Esophagus squamous epithelium (tissue), 5 donors: ENCODE measurements at regions not wholly inside any gene's neighbourhood (a gene's known extent, or its start where the extent isn't known, plus 50 kb on each side); places are given as distances from the start of the nearest gene placed in this dataset.

ENCODE experiments used
- DNase-seq: peaks from one replicate; lab custom pipeline; 2025; lab: John Stamatoyannopoulos, UW
- H3K27ac ChIP-seq, 4 donors: fragments of 200-600 bp; sonication (generic); one replicate each; pipeline ENCODE4 v1.5.1; 2016 to 2019; ENCODE audit warnings: mild to moderate bottlenecking in 1 of 4
- H3K27me3 ChIP-seq, 4 donors: fragments of 200-600 bp; sonication (generic); 1 replicate in 3 of 4; 2 replicates in 1 of 4; pipeline versions ENCODE4 v1.5.1 to v1.6.0; 2017 to 2021; ENCODE audit warnings: antibody characterized with exemption in 1 of 4
- H3K36me3 ChIP-seq, 3 donors: fragments of 200-600 bp; sonication (generic); one replicate each; pipeline ENCODE4 v1.5.1; 2016 to 2019
- H3K4me1 ChIP-seq, 3 donors: fragments of 200-600 bp; sonication (generic); one replicate each; pipeline ENCODE4 v1.5.1; 2017 to 2019
- H3K4me3 ChIP-seq, 4 donors: fragments of 200-600 bp; sonication (generic); 1 replicate in 3 of 4; 2 replicates in 1 of 4; pipeline ENCODE4 v1.5.1; 2016 to 2019; ENCODE audit warnings: mild to moderate bottlenecking in 2 of 4, moderate library complexity in 1 of 4
- H3K9me3 ChIP-seq, 3 donors: fragments of 200-600 bp; sonication (generic); one replicate each; pipeline ENCODE4 v1.5.1; 2016 to 2019
- POLR2A ChIP-seq, 4 donors: fragments of 450-650 bp; IDR thresholded peaks; one replicate each; pipeline ENCODE4 v1.6.1; 2017; ENCODE audit warnings: antibody characterized with exemption in 4 of 4, mild to moderate bottlenecking in 4 of 4, moderate library complexity in 3 of 4
- WGBS, 2 donors: methylation state at CpG; one replicate each; pipeline ENCODE4 v1.1.5; 2018; 5-methylcytosine and 5-hydroxymethylcytosine counted together
- intact Hi-C: fragments of 100-400 bp; cut with DNase I; formaldehyde crosslinking; loops from one replicate; pipeline ENCODE4 v1.15.0; 2022
- TF ChIP-seq, protein P1 (sequence below), 6 experiments: fragments of 450-650 bp in 4 of 6; fragments of 200-600 bp in 2 of 6; sonication (generic) in 2 of 6; IDR thresholded peaks; one replicate each; pipeline ENCODE4 v1.5.1; 2016 to 2019; ENCODE audit warnings: antibody characterized with exemption in 6 of 6, mild to moderate bottlenecking in 4 of 6, moderate library complexity in 4 of 6
- donor health status: DM: yes; HTN: yes; CAD: no.

DNA sequence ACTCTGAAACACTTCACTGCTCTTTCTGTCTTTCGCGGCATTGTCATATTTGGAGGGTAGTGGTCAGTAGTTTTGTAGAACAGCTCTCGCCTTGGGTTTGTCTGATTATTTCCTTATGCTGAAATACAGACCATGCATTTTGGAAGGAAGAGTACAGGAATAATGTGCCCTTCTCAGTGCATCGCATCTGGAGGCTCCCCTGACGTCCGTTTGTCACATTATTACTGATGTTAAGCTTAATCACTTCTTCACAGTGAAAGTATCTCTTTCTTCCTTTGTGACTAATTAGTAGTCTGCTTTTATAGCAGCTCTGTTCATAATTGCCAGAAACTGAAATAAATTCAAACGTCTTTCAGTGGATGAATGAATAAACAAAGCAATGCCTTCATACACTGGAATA, 85.7 kb upstream of the CXADR start:
- WGBS, 2 donors, result 56 to 66% methylated on average over 7 of the region's 7 CpGs
- Histone ChIP-seq H3K4me3 (no peak overlapping the region), H3K27ac (peak overlapping the region in 1 of 4 donors; percentile 60), H3K36me3 (no peaks in the 10 kb centered on the region), H3K27me3 (no peaks in the 10 kb centered on the region), H3K9me3 (no peaks in the 10 kb centered on the region), H3K4me1 (peaks cover 0 to 29% (median 0%) of the 10 kb centered on the region in 3 donors)
- TF ChIP-seq, protein P1, sequence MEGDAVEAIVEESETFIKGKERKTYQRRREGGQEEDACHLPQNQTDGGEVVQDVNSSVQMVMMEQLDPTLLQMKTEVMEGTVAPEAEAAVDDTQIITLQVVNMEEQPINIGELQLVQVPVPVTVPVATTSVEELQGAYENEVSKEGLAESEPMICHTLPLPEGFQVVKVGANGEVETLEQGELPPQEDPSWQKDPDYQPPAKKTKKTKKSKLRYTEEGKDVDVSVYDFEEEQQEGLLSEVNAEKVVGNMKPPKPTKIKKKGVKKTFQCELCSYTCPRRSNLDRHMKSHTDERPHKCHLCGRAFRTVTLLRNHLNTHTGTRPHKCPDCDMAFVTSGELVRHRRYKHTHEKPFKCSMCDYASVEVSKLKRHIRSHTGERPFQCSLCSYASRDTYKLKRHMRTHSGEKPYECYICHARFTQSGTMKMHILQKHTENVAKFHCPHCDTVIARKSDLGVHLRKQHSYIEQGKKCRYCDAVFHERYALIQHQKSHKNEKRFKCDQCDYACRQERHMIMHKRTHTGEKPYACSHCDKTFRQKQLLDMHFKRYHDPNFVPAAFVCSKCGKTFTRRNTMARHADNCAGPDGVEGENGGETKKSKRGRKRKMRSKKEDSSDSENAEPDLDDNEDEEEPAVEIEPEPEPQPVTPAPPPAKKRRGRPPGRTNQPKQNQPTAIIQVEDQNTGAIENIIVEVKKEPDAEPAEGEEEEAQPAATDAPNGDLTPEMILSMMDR (IDR thresholded peaks at IDR 0.05), result no peak
- no peak for TF ChIP-seq POLR2A (IDR thresholded peaks at IDR 0.05)
- intact Hi-C loops, result no loop called here
- no peak for DNase-seq

DNA sequence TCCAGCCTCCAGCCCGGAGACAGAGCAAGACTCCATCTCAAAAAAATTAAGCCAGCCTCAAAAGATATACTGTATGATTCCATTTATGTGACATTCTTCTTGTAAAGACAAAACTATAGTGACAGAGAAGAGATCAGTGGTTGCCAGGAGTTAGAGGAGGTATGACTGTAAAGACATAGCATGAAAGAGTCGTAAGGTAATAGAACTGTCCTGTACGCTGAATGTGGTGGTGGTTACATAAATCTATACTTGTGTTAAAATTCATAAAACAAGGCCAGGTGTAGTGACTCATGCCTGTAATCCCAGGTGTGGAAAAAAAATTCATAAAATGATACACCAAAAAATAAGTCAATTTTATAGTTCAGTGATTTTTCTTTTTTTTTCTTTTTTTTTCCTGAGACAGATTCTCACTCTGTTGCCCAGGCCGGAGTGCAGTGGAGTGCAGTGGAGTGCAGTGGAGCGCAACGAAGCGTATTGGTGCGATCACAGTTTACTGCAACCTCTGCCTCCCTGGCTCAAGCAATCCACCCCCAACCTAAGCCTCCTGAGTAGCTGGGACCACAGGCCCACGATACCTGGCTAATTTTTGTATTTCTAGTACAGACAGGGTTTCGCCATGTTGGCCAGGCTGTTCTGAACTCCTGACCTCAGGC, 84.9 kb upstream of the CXADR start:
- intact Hi-C loops, result no loop called here

DNA sequence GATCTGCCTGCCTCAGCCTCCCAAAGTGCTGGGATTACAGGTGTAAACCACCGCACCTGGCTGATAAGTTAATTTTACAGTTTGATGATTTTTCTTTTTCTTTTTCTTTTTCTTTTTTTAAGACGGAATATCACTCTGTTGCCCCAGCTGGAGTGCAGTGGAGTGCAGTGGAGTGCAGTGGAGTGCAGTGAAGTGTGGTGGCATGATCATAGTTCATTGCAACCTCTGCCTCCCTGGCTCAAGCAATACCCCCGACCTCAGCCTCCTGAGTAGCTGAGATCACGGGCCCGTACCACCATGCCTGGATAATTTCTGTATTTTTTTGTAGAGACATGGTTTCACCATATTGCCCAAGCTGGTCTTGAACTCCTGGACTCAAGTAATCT, 84.4 kb upstream of the CXADR start:
- Histone ChIP-seq H3K36me3 (no peaks in the 10 kb centered on the region), H3K27me3 (no peaks in the 10 kb centered on the region), H3K4me1 (peaks cover 0 to 28% (median 0%) of the 10 kb centered on the region in 3 donors), H3K27ac (peak overlapping the region in 1 of 4 donors; percentile 60), H3K4me3 (no peak overlapping the region), H3K9me3 (no peaks in the 10 kb centered on the region)
- TF ChIP-seq, protein P1 (IDR thresholded peaks at IDR 0.05), result no peak
- TF ChIP-seq POLR2A (IDR thresholded peaks at IDR 0.05), result no peak
- intact Hi-C loops, result no loop called here
- WGBS, 2 donors, result 81 to 82% methylated on average over 5 of the region's 5 CpGs
- DNase-seq, result no peak

More for the DNA sequence above, 84.9 kb upstream of the CXADR start:
- no peak overlapping the region for H3K4me3 ChIP-seq
- no peak for DNase-seq
- peaks cover 0 to 28% (median 0%) of the 10 kb centered on the region in 3 donors for H3K4me1 ChIP-seq
- peak overlapping the region in 2 of 4 donors; percentile 25 to 60 for H3K27ac ChIP-seq
- no peaks in the 10 kb centered on the region for H3K9me3 ChIP-seq
- 37 to 63% methylated on average over 10 of the region's 10 CpGs for WGBS, 2 donors
- TF ChIP-seq, protein P1 (IDR thresholded peaks at IDR 0.05), result no peak
- no peak for TF ChIP-seq POLR2A (IDR thresholded peaks at IDR 0.05)
- H3K27me3 ChIP-seq, result no peaks in the 10 kb centered on the region
- no peaks in the 10 kb centered on the region for H3K36me3 ChIP-seq

DNA sequence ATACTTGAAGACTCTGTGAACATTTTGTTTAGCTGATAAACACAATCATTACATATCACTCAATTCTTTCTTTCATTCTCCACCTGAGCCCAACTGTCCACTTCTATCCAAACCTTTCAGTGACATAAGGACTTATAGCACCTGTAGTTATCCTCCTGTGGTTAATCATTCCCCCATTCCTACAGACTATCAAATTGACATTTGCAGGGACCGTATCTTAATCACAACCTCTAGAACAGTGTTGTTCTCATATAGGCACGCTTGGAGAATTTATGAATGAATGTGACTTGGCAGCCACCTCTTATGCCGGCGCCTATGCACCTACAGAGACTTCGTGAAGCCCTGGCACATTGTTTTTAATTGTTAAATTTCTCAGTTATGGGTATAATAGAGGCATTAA, 83.9 kb upstream of the CXADR start:
- H3K36me3 ChIP-seq, result no peaks in the 10 kb centered on the region
- no peak for TF ChIP-seq POLR2A (IDR thresholded peaks at IDR 0.05)
- TF ChIP-seq, protein P1 (IDR thresholded peaks at IDR 0.05), result no peak
- intact Hi-C loops, result no loop called here
- no peak overlapping the region for H3K4me3 ChIP-seq
- no peaks in the 10 kb centered on the region for H3K9me3 ChIP-seq
- no peak overlapping the region for H3K27ac ChIP-seq
- peaks cover 0 to 28% (median 0%) of the 10 kb centered on the region in 3 donors for H3K4me1 ChIP-seq
- no peaks in the 10 kb centered on the region for H3K27me3 ChIP-seq
- no peak for DNase-seq
- WGBS, 2 donors, result 90 to 97% methylated on average over 5 of the region's 5 CpGs

DNA sequence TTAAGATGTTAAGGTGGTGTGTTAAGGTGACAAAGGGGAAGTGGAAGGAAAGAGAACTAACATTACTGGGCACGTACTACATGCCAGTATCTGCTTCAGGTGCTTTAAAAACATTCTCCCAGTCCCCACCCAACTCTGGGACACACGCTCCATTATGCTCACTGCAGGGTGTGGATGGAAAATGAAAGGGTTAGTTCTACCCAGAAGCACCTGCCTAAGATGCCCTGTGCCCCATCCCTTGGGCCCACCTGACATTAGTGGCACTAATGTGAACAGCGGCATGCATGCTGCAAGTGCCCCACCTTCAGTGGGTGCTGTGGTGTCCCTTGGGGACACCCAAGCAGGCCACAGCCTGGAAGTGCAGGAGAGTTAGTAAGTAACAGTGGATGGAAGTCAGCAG, 82.9 kb upstream of the CXADR start:
- no peak for DNase-seq
- Histone ChIP-seq H3K4me1 (peaks cover 0 to 28% (median 0%) of the 10 kb centered on the region in 3 donors), H3K4me3 (no peak overlapping the region), H3K27me3 (no peaks in the 10 kb centered on the region), H3K27ac (no peak overlapping the region), H3K9me3 (no peaks in the 10 kb centered on the region), H3K36me3 (no peaks in the 10 kb centered on the region)
- no peak for TF ChIP-seq POLR2A (IDR thresholded peaks at IDR 0.05)
- TF ChIP-seq, protein P1 (IDR thresholded peaks at IDR 0.05), result no peak
- WGBS, 2 donors, result 60 to 73% methylated on average over 3 of the region's 3 CpGs
- intact Hi-C loops, result no loop called here
